ENCODE measurements at regions not wholly inside any gene's neighbourhood (a gene's known extent, or its start where the extent isn't known, plus 50 kb on each side); places are given as distances from the start of the nearest gene placed in this dataset.
"Not testable (repeated sequence)": the region's sequence is repeated elsewhere in the genome, so short reads cannot be mapped to it uniquely, and the experiment has no call there.

DNA sequence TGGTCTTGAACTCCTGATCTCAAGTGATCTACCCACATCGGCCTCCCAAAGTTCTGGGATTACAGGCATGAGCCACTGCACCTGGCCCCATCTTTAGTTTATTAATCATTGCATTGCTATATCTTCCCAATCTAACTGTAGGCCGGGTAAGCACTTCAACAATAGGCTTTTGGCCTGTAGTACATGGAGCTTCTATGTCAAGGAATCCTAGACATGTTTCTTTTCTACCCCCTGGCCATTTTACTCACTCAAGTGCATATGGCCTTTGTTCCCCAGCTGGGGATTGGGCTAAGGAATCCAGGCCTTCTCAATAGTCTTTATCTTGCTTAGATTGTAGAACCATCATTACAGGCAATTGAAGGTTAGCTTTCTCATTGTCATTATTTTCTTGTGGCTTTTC, 122.3 kb upstream of the MBNL1 start:
- Histone ChIP-seq H3K9me3 (no peaks in the 10 kb centered on the region), H3K4me1 (no peaks in the 10 kb centered on the region), H3K4me3 (no peak overlapping the region), H3K36me3 (replicated peaks) (no peaks in the 10 kb centered on the region), H3K27me3 (ENCODE audit: low read depth) (no peaks in the 10 kb centered on the region)
- in situ Hi-C loops (cut with MboI; ENCODE audit: low sequenced_read_pairs), result no loop called here
- no peak for DNase-seq (ENCODE audit: low spot score in 2 of 2)

DNA sequence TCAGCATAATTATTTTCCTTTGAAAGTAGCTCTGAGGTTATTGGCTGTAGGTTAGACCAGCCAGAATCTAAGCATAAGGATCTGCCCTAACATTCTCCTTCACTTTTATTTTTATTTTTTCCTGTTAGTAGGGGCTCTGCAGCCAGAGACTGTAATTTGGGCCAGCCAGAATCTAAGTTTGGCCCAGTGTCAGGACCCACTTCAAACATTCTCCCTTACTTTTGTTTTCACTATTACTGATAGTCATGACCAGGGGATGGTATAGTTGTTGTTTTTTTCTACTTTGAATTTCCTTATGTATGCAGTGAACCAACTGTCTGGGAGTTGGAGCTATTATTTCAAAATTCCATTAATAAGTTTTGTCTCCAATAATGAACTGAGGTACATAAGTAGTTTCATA, 121.0 kb upstream of the MBNL1 start:
- no peaks in the 10 kb centered on the region for H3K36me3 ChIP-seq (replicated peaks)
- no peaks in the 10 kb centered on the region for H3K9me3 ChIP-seq
- H3K4me1 ChIP-seq, result no peaks in the 10 kb centered on the region
- no peak for DNase-seq (ENCODE audit: low spot score in 2 of 2)
- no peaks in the 10 kb centered on the region for H3K27me3 ChIP-seq (ENCODE audit: low read depth)
- in situ Hi-C loops (cut with MboI; ENCODE audit: low sequenced_read_pairs), result no loop called here
- no peak overlapping the region for H3K4me3 ChIP-seq

DNA sequence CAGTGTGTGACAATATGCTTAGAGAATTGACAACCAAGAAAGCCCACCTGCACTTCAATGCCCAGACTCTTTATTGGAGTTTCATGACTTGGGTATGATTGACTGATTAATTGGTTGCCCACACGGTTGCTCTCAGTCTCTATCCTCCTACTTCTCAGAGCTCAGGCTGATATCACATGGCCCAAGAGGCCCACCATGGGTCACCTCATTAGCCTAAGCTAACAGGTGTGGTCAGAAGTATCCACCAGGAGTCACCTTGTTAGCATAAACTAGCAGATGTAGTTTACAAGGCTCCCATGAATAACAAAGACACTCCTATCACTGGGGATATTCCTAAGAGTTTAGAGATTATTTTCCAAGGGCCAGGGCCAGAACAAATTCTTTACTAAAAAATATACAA, 120.2 kb upstream of the MBNL1 start:
- Histone ChIP-seq H3K27me3 (ENCODE audit: low read depth) (no peaks in the 10 kb centered on the region), H3K36me3 (replicated peaks) (no peaks in the 10 kb centered on the region), H3K9me3 (no peaks in the 10 kb centered on the region), H3K4me3 (no peak overlapping the region), H3K4me1 (no peaks in the 10 kb centered on the region)
- in situ Hi-C loops (cut with MboI; ENCODE audit: low sequenced_read_pairs), result no loop called here
- no peak for DNase-seq (ENCODE audit: low spot score in 2 of 2)

DNA sequence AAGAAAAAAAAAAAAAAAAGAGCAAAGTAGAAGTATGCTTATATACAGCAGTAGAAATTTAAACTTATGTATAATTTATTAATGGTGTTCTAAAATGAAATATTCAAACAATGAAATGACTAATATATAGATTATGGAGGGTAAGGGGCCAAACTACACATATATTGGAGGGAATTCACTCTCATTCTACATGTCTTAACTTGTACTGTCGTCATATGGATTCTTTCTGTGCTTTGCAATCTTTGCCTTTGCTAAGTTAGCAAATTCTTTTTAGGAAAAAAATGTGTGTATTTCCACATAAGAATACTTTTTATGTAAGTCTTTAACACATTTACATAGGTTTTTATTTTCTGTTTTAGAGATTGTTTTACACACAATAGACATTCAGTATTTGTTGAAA, 118.9 kb upstream of the MBNL1 start:
- in situ Hi-C loops (cut with MboI; ENCODE audit: low sequenced_read_pairs), result no loop called here
- no peak for DNase-seq (ENCODE audit: low spot score in 2 of 2)

DNA sequence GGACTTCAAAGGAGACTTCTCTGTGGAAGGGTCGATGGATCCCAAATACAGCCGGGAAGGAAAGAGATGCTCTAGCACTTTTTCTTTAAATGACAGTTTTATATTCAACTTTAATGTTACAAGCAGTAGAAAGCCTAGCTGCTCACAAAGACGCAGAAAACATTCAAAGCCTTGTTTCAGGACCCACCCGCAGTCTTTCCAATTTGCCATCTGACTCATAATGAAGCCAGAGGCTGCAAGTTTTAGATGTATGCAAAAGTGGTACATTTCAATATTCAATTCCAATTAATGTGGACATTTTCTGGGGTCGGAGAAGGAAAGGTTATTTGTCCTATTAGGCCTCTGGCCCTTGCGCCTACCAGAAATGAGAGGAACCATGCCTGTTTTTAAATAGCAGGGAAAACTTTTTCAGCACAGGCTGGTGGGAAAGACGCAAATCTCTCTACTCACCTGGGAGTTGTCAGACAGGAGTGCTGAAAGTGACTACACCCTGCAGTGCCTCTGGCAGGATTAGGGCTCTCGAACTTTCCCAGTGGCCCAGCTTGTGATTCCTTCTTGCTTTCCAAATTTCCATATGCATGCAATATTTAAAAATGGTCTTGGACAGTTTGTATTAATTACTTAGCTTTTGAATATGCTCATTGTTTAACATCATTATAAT, 117.4 kb upstream of the MBNL1 start:
- Histone ChIP-seq H3K4me3 (no peak overlapping the region), H3K36me3 (replicated peaks) (no peaks in the 10 kb centered on the region), H3K27me3 (ENCODE audit: low read depth) (no peaks in the 10 kb centered on the region), H3K4me1 (no peaks in the 10 kb centered on the region), H3K9me3 (no peaks in the 10 kb centered on the region)
- in situ Hi-C loops (cut with MboI; ENCODE audit: low sequenced_read_pairs), result no loop called here
- no peak for DNase-seq (ENCODE audit: low spot score in 2 of 2)

More for the DNA sequence above, 118.9 kb upstream of the MBNL1 start:
- H3K27me3 ChIP-seq (ENCODE audit: low read depth), result no peaks in the 10 kb centered on the region
- no peaks in the 10 kb centered on the region for H3K9me3 ChIP-seq
- no peak overlapping the region for H3K4me3 ChIP-seq
- H3K4me1 ChIP-seq, result no peaks in the 10 kb centered on the region
- no peaks in the 10 kb centered on the region for H3K36me3 ChIP-seq (replicated peaks)

DNA sequence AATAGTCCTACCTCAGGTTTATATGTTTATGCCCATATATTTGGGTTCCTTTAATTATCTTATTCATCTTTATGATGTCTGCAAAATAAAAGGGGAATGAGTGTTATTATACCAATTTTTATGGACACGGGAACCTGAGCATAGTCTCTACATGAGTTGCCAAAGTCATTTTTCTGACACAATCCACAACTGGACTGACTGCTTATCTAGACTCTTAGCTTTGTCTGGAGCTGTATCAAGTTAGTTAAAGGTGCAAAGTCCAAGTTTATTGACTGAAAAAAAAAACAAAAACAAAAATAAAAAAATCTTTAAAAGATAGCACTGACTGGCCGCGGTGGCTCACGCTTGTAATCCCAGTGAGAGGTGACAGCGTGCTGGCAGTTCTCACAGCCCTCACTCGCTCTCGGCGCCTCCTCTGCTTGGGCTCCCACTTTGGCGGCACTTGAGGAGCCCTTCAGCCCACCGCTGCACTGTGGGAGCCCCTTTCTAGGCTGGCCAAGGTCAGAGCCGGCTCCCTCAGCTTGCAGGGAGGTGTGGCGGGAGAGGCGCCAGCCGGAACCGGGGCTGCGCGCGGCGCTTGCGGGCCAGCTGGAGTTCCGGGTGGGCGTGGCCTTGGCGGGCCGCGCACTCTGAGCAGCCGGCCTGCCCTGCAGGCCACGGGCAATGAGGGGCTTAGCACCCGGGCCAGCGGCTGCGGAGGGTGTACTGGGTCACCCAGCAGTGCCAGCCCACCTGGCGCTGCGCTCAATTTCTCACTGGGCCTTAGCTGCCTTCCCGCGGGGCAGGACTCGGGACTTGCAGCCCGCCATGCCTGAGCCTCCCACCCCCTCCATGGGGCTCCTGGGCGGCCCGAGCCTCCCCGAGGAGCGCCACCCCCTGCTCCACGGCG, 116.6 kb upstream of the MBNL1 start:
- H3K27me3 ChIP-seq (ENCODE audit: low read depth); DNase-seq (ENCODE audit: low spot score in 2 of 2); H3K4me1 ChIP-seq; H3K36me3 ChIP-seq (replicated peaks); H3K4me3 ChIP-seq; H3K9me3 ChIP-seq; in situ Hi-C loops (cut with MboI; ENCODE audit: low sequenced_read_pairs): not testable (repeated sequence)

DNA sequence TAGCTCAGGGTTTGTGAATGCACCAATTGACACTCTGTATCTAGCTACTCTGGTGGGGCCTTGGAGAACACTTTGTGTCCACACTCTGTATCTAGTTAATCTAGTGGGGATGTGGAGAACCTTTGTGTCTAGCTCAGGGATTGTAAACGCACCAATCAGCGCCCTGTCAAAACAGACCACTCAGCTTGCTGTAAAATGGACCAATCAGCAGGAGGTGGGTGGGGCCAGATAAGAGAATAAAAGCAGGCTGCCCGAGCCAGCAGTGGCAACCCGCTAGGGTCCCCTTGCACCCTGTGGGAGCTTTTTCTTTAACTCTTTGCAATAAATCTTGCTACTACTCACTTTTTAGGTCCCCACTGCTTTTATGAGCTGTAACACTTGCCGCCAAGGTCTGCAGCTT, 115.6 kb upstream of the MBNL1 start:
- in situ Hi-C loops (cut with MboI; ENCODE audit: low sequenced_read_pairs); DNase-seq (ENCODE audit: low spot score in 2 of 2); H3K4me3 ChIP-seq; H3K27me3 ChIP-seq (ENCODE audit: low read depth); H3K4me1 ChIP-seq; H3K9me3 ChIP-seq; H3K36me3 ChIP-seq (replicated peaks): not testable (repeated sequence)

DNA sequence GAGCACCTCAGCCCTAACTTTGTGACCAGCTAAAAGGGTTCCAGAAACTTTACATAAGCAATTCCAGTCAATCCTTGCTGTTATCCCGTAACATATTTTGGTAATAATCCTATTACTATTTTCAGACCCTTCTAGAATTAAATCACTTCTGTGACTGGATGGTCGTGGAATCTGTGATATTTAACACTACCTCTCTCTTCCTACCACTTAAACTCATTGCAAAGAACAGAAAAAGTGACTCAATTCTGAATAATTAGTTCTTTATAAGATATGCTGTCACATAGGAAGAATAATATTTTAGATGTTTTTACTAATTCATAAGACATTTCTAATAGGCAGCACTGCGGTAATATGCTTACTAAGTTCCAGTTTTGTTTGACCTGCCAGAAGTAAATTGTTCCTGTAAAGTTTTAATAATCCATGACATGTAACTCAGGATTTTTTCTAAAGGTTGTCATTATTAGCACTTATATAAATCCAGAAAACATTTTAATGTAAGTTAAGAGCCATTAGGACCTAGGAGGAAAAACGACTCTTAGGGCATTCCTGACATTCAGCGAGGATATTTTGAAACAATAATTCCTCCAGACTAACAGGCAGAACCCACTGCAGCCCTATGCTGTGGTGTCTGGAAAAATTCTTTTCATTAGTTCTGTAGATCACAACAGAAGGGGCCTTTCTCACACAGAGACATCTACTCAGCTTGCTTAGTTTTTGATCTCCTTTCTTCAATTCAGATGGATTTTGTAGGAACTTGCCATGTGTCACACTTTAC, 113.3 kb upstream of the MBNL1 start:
- Histone ChIP-seq H3K27me3 (ENCODE audit: low read depth) (peaks cover 2% of the 10 kb centered on the region; the same call in 1 of the 2 replicates), H3K4me3 (no peak overlapping the region), H3K9me3 (no peaks in the 10 kb centered on the region), H3K4me1 (no peaks in the 10 kb centered on the region), H3K36me3 (replicated peaks) (no peaks in the 10 kb centered on the region)
- in situ Hi-C loops (cut with MboI; ENCODE audit: low sequenced_read_pairs), result no loop called here
- no peak for DNase-seq (ENCODE audit: low spot score in 2 of 2)

DNA sequence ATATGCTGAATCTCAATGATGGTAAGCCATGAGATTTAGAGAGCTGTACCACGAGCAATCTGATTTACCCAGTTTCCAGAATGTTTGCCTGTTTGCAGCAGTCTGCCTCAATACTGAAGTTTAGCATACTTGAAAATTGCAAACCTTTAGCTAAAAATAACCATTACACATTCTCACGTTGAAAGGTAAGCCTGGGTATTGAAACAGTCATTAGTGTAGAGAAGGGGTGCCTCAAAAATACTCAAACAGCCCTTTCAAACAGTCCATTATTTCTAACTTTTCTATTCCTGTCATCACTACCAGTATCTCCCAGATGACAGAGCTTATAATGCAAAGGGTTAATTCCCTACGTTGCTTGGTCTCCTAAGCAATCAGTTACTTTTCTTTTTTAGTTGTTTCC, 111.8 kb upstream of the MBNL1 start:
- Histone ChIP-seq H3K4me3 (no peak overlapping the region), H3K9me3 (no peaks in the 10 kb centered on the region), H3K36me3 (replicated peaks) (no peaks in the 10 kb centered on the region), H3K4me1 (no peaks in the 10 kb centered on the region), H3K27me3 (ENCODE audit: low read depth) (peaks cover 2% of the 10 kb centered on the region; the same call in 1 of the 2 replicates)
- no peak for DNase-seq (ENCODE audit: low spot score in 2 of 2)
- in situ Hi-C loops (cut with MboI; ENCODE audit: low sequenced_read_pairs), result no loop called here

DNA sequence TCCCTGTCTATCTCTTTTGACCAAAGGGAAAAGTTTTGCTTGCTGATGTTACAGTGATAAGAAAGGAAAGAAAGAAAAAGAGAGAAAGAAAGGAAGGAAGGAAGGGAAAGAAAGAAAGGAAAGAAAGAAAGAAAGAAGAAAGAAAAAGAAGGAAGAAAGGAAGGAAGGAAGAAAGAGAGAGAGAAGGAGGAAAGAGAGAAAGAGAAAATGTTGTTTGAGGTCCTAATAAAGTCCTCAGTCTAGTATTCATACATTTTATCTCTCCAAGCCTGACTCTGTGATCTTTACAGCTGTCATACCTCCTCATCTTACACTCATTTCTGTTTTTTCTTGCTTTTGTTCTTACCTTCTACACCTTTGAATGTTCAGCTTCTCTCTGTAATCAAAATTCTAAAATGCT, 111.4 kb upstream of the MBNL1 start:
- no peak for DNase-seq (ENCODE audit: low spot score in 2 of 2)
- H3K4me1 ChIP-seq, result no peaks in the 10 kb centered on the region
- in situ Hi-C loops (cut with MboI; ENCODE audit: low sequenced_read_pairs), result no loop called here
- H3K4me3 ChIP-seq, result no peak overlapping the region
- peaks cover 2% of the 10 kb centered on the region; the same call in 1 of the 2 replicates for H3K27me3 ChIP-seq (ENCODE audit: low read depth)
- no peaks in the 10 kb centered on the region for H3K36me3 ChIP-seq (replicated peaks)
- no peaks in the 10 kb centered on the region for H3K9me3 ChIP-seq

DNA sequence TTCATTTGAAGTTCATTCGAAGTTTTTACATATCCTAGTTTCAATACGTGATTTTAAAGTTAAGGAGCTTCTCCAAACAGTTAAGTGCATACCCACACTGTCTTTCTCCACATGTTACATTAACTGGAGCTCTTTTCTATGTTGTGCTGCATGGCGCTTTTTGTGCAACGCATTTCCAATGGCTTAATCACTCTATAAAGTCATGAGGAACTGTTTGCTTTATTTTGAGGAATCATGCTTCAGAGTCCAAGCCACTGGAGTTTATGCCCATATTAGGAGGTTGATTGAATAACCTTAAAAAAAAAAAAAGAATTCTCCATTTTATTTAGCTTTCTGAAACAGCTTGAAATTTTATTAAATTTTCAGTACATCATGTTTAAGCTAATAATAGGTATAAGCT, 109.4 kb upstream of the MBNL1 start:
- Histone ChIP-seq H3K27me3 (ENCODE audit: low read depth) (peaks cover 2% of the 10 kb centered on the region; the same call in 1 of the 2 replicates), H3K36me3 (replicated peaks) (no peaks in the 10 kb centered on the region), H3K4me1 (no peaks in the 10 kb centered on the region), H3K4me3 (no peak overlapping the region), H3K9me3 (no peaks in the 10 kb centered on the region)
- in situ Hi-C loops (cut with MboI; ENCODE audit: low sequenced_read_pairs), result no loop called here
- no peak for DNase-seq (ENCODE audit: low spot score in 2 of 2)

DNA sequence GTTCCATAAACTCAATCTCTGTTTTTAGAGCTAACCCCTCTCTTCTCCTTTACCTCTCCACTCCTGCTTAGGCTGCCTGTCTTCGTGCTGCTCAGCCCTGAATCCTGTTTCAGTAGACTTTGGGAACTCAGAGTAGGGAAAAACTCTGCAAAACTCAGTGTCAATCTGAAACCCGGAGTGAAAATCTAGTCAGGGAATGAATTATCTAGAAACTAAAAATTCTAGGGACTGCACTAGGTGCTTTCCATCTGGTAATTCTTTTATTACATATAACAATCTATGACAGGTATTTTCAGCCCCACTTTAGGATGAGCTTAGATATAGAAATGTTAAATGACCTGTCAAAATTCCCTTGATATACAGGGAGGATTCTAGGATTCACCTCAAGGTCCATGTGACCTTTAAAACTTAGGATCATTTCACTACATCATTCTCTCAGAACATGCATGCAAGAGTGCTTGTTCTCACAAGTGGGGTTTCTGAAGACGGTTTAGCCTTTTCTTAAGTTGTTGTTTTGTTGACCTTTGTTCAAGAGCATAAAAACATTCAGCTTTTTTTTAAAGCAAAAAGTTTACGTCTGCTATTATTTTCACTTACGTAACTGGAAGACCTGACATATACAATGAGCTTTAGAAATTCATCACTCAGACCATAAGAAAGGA, 108.2 kb upstream of the MBNL1 start:
- Histone ChIP-seq H3K36me3 (replicated peaks) (no peaks in the 10 kb centered on the region), H3K4me3 (no peak overlapping the region), H3K9me3 (no peaks in the 10 kb centered on the region), H3K4me1 (no peaks in the 10 kb centered on the region), H3K27me3 (ENCODE audit: low read depth) (peaks cover 2% of the 10 kb centered on the region; the same call in 1 of the 2 replicates)
- DNase-seq (ENCODE audit: low spot score in 2 of 2), result no peak
- in situ Hi-C loops (cut with MboI; ENCODE audit: low sequenced_read_pairs), result no loop called here

DNA sequence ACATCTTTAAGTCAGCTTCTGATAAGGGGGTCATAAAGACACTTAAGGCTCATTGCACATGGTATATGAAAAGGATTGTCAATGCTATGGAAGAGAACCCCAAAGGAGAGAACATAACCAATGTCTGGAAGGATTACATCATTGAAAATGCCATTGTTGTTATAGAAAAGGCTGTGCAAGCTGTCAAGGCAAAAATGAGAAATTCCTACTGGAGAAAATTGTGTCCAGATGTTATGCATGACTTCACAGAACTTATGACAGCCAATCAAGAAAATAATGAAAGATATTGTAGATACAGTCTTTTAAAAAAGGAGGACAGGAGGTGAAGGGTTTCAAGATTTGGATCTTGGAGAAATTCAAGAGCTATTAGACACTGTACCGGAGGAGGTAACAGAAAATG, 96.3 kb upstream of the MBNL1 start:
- Histone ChIP-seq H3K4me3 (no peak overlapping the region), H3K9me3 (no peaks in the 10 kb centered on the region), H3K36me3 (replicated peaks) (no peaks in the 10 kb centered on the region), H3K4me1 (peaks cover 21% of the 10 kb centered on the region), H3K27me3 (ENCODE audit: low read depth) (no peaks in the 10 kb centered on the region)
- in situ Hi-C loops (cut with MboI; ENCODE audit: low sequenced_read_pairs), result no loop called here
- DNase-seq (ENCODE audit: low spot score in 2 of 2), result no peak

Data from HAP-1 (cell line).